HepG2 (cell line): ENCODE measurements at regions not wholly inside any gene's neighbourhood (a gene's known extent, or its start where the extent isn't known, plus 50 kb on each side); places are given as distances from the start of the nearest gene placed in this dataset.
A peak's percentile ranks its signal among the peaks of the same experiment; 100 is the strongest.

Source experiments
- ATAC-seq: fragments of 200-7000 bp; cut with Tn5 transposase; 3 replicates; pipeline ENCODE4 v1.9.1; 2020; ENCODE audit warnings: mild to moderate bottlenecking, moderate library complexity
- BruUV-seq: library from RNA; stranded (reverse); fragments of 400-500 nt; replicated peaks from 2 replicates; lab custom pipeline; 2021; lab: Mats Ljungman, UMichigan
- CTCF ChIA-PET: fragments of 300-600 bp; formaldehyde crosslinking; extraction: SDS; loops from one replicate; lab custom pipeline; 2021; ENCODE audit warnings: low total read pairs, inconsistent platforms, low intra/inter-chr PET ratio; lab: Yijun Ruan, JAX
- POLR2A ChIA-PET: fragments of 350-600 bp; sonication (Branson Sonifier 250); formaldehyde crosslinking; loops from one replicate; lab custom pipeline; 2020; ENCODE audit warnings: antibody characterized with exemption, inconsistent platforms; lab: Yijun Ruan, JAX
- DNase-seq: peaks from one replicate; pipeline ENCODE4 v3.0.0-alpha.2; 2015; ENCODE audit warnings: low spot score
- FAIRE-seq: peaks from 3 replicates; lab custom pipeline; 2011; peaks lifted over from hg19 to GRCh38; lab: Jason Lieb, UNC
- H2AFZ ChIP-seq: one replicate; pipeline ENCODE4 v1.6.1; 2011; ENCODE audit warnings: low read length, inconsistent platforms
- H3K27ac ChIP-seq: fragments of 300-600 bp; 3 replicates; pipeline ENCODE4 v1.8.0; 2011; ENCODE audit warnings: mixed run types, mild to moderate bottlenecking, mixed read lengths, low read length, inconsistent platforms; ENCODE audit not compliant: insufficient read depth; ENCODE audit errors: extremely low read length
- H3K27me3 ChIP-seq, 2 experiments: fragments of 200-600 bp in 1 of 2; 2 replicates in 1 of 2; 3 replicates in 1 of 2; pipeline versions ENCODE4 v1.6.0 to v1.8.0; 2011; ENCODE audit warnings: low read length in 2 of 2, mild to moderate bottlenecking in 2 of 2, moderate library complexity in 2 of 2, inconsistent platforms in 1 of 2; ENCODE audit not compliant: insufficient read depth in 2 of 2, control insufficient read depth in 1 of 2
- H3K36me3 ChIP-seq, 2 experiments: fragments of 200-600 bp in 1 of 2; replicated peaks in 1 of 2; 2 replicates in 1 of 2; 3 replicates in 1 of 2; pipeline versions ENCODE4 v1.5.1 to v1.8.0; 2011; ENCODE audit warnings: low read length in 2 of 2, inconsistent platforms in 1 of 2; ENCODE audit not compliant: insufficient read depth in 2 of 2, control insufficient read depth in 1 of 2
- H3K4me1 ChIP-seq: 2 replicates; pipeline ENCODE4 v1.5.1; 2012; ENCODE audit warnings: low read length, inconsistent platforms; ENCODE audit not compliant: insufficient read depth
- H3K4me2 ChIP-seq: 2 replicates; pipeline ENCODE4 v1.6.0; 2011; ENCODE audit warnings: low read depth, low read length, inconsistent platforms
- H3K4me3 ChIP-seq, 3 experiments: fragments of 200-600 bp in 1 of 3; sonication (generic), shearing (Covaris generic) in 1 of 3; replicated peaks in 1 of 3; 2 replicates each; pipeline ENCODE4 v1.5.1; 2011 to 2016; ENCODE audit warnings: low read length in 3 of 3, inconsistent platforms in 2 of 3, low read depth in 2 of 3, mild to moderate bottlenecking in 2 of 3, control low read depth in 1 of 3, mixed read lengths in 1 of 3; ENCODE audit not compliant: insufficient read depth in 1 of 3
- H3K79me2 ChIP-seq: one replicate; pipeline ENCODE4 v1.6.1; 2011; ENCODE audit warnings: low read length, inconsistent platforms; ENCODE audit not compliant: insufficient read depth
- H3K9ac ChIP-seq: 2 replicates; pipeline ENCODE4 v1.6.0; 2011; ENCODE audit warnings: mild to moderate bottlenecking, low read depth, low read length, inconsistent platforms; ENCODE audit not compliant: insufficient read depth
- H3K9me3 ChIP-seq: 2 replicates; pipeline ENCODE4 v1.5.1; 2012; ENCODE audit warnings: mild to moderate bottlenecking, low read length
- H4K20me1 ChIP-seq: 2 replicates; pipeline ENCODE4 v1.6.0; 2011; ENCODE audit warnings: inconsistent platforms, mild to moderate bottlenecking, low read length, moderate library complexity; ENCODE audit not compliant: insufficient read depth
- EHMT2 ChIP-seq: fragments of 200-600 bp; sonication (generic); IDR thresholded peaks from 2 replicates; pipeline ENCODE4 v1.7.0; 2017; ENCODE audit warnings: antibody characterized with exemption, low read depth, low read length, borderline replicate concordance
- GATA4 ChIP-seq: sonication (generic); IDR thresholded peaks from 2 replicates; pipeline ENCODE4 v1.6.1; 2016; ENCODE audit warnings: antibody characterized with exemption, low read depth, borderline replicate concordance
- KDM5B ChIP-seq: sonication (generic); formaldehyde crosslinking; IDR thresholded peaks from 2 replicates; pipeline ENCODE4 v1.4.0; 2020; ENCODE audit warnings: missing genetic modification reagents, mild to moderate bottlenecking, borderline replicate concordance
- RAD51 ChIP-seq: fragments of 450-650 bp; IDR thresholded peaks from 2 replicates; pipeline ENCODE4 v1.6.1; 2016; ENCODE audit warnings: borderline replicate concordance
- SALL1 ChIP-seq: sonication (generic); formaldehyde crosslinking; IDR thresholded peaks from 2 replicates; pipeline ENCODE4 v1.8.0; 2022; ENCODE audit warnings: mild to moderate bottlenecking, missing genetic modification reagents
- TP53 ChIP-seq: sonication (generic); formaldehyde crosslinking; conservative IDR thresholded peaks from 2 replicates; pipeline ENCODE4 v1.4.0; 2020; ENCODE audit warnings: missing genetic modification reagents
- ZFP1 ChIP-seq: IDR thresholded peaks from 2 replicates; pipeline ENCODE4 v1.6.1; 2016
- ZNF207 ChIP-seq: fragments of 450-650 bp; IDR thresholded peaks from 2 replicates; pipeline ENCODE4 v1.6.1; 2016; ENCODE audit warnings: antibody characterized with exemption, borderline replicate concordance
- ZNF672 ChIP-seq: sonication (generic); formaldehyde crosslinking; IDR thresholded peaks from 2 replicates; pipeline ENCODE4 v1.8.1; 2022; ENCODE audit warnings: missing genetic modification reagents
- WGBS: methylation state at CpG from one replicate; pipeline ENCODE4 v1.1.6; 2017; ENCODE audit warnings: low lambda C conversion rate; 5-methylcytosine and 5-hydroxymethylcytosine counted together
- in situ Hi-C: cut with HindIII; loops from 2 replicates; pipeline ENCODE4 v1.10.0; 2017; ENCODE audit warnings: low pct_unique_long_range_greater_than_20kb; ENCODE audit not compliant: extremely low pct_ligation_motif_present
- intact Hi-C: fragments of 100-400 bp; cut with micrococcal nuclease; formaldehyde crosslinking; loops from one replicate; pipeline ENCODE4 v1.10.0; 2022; ENCODE audit not compliant: unreplicated experiment
- TF ChIP-seq, protein P1 (sequence below): sonication (generic); formaldehyde crosslinking; IDR thresholded peaks from 2 replicates; pipeline ENCODE4 v1.5.0; 2020; ENCODE audit warnings: missing genetic modification reagents

DNA sequence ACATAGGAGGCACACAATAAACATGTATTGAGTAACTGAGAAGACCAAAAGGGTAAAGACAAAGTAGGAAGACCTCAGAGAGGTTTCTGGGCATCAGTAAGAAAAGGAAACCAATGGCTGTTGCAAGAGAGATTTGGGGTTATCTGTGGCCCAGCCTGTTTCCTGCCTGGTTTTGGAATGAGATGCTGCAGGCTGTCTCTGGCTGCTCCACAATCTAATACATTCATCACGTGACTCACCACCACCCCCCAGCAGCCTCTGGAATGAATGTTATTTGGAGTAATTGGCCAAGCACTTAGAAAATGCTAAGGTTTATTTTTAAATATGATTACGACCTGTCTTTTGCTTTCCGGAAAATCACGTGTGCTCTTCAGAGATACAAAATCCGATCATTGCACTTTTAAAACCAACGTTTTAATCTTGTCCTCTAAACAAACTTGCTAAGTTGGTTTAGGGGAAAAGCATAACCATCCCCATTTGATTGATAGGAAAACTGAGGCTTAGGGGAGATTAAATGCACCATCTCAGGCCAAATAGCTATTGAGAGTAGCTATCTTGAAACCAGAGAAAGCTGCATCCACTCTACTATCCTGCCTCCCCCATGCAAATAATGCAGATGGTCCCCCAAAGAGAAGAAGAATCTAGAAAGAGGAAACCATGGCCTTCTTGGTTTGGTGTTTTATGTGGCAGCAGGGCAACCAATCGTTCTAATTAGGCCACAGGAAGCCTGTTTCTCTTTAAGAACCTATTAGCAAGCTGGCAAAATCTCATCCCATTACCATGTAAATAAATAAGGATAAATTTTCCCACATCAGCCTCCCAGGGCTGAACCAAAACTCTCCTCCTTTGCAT lies 151.8 kb upstream of the ADRA1B start:
- no peak overlapping the region for H3K4me3 ChIP-seq
- H3K27me3 ChIP-seq = peaks cover 2 to 7% of the 10 kb centered on the region in 2 experiments; a peak in 1 of 5 replicates
- H4K20me1 ChIP-seq = no peaks in the 10 kb centered on the region
- in situ Hi-C loops (no loop called here), intact Hi-C loops (no loop called here)
- BruUV-seq = no TSS peak
- no peak for ATAC-seq
- TF ChIP-seq ZNF672 (CRISPR knock-in tag) = no peak
- TF ChIP-seq RAD51 = peak; percentile 38; the same call in 1 of the 2 replicates
- H3K27ac ChIP-seq = no peak overlapping the region
- H3K4me2 ChIP-seq = no peak overlapping the region
- FAIRE-seq = no peak
- CTCF ChIA-PET = no interaction called here
- no peak overlapping the region for H3K9ac ChIP-seq
- POLR2A ChIA-PET = no interaction called here
- H3K79me2 ChIP-seq = no peaks in the 10 kb centered on the region
- no peaks in the 10 kb centered on the region for H3K36me3 ChIP-seq
- H2AFZ ChIP-seq = no peak overlapping the region
- no peaks in the 10 kb centered on the region for H3K4me1 ChIP-seq
- H3K9me3 ChIP-seq = no peaks in the 10 kb centered on the region
- 21% methylated on average over 7 of the region's 7 CpGs for WGBS
- DNase-seq = no peak

DNA sequence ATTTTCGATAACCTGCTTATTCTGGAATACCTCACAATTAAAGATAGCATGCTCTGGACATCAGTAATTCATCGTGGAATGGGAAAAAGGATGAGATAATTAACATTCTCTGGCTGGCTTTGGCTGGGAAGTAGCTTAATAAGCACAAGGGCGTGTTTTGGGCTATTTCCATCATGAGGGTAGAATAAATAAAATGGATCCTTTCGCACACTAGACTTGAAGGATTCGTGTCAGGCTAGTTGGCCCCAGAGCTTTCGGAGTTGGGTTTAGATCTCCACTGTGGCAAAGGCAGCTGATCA lies 151.2 kb upstream of the ADRA1B start:
- Histone ChIP-seq H3K4me3 (no peak overlapping the region), H2AFZ (no peak overlapping the region), H3K27me3 (peaks cover 2 to 7% of the 10 kb centered on the region in 2 experiments; a peak in 1 of 5 replicates), H3K4me1 (no peaks in the 10 kb centered on the region), H3K9ac (no peak overlapping the region), H3K27ac (no peak overlapping the region), H3K4me2 (no peak overlapping the region), H3K79me2 (no peaks in the 10 kb centered on the region), H4K20me1 (no peaks in the 10 kb centered on the region), H3K9me3 (no peaks in the 10 kb centered on the region), H3K36me3 (no peaks in the 10 kb centered on the region)
- 5% methylated on average over 4 of the region's 6 CpGs for WGBS
- ChIA-PET POLR2A (no interaction called here), CTCF (no interaction called here)
- ATAC-seq = no peak
- FAIRE-seq = no peak
- TF ChIP-seq ZFP1 (CRISPR knock-in tag) (no peak), TP53 (CRISPR knock-in tag) (no peak), KDM5B (CRISPR knock-in tag) (no peak), EHMT2 (no peak), SALL1 (CRISPR knock-in tag) (no peak), GATA4 (no peak), ZNF207 (no peak)
- TF ChIP-seq, protein P1, sequence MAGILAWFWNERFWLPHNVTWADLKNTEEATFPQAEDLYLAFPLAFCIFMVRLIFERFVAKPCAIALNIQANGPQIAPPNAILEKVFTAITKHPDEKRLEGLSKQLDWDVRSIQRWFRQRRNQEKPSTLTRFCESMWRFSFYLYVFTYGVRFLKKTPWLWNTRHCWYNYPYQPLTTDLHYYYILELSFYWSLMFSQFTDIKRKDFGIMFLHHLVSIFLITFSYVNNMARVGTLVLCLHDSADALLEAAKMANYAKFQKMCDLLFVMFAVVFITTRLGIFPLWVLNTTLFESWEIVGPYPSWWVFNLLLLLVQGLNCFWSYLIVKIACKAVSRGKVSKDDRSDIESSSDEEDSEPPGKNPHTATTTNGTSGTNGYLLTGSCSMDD (CRISPR knock-in tag) = no peak
- intact Hi-C loops (no loop called here), in situ Hi-C loops (no loop called here)
- no peak for DNase-seq
- BruUV-seq = no TSS peak
